GM12878 (cell line): ENCODE measurements at regions not wholly inside any gene's neighbourhood (a gene's known extent, or its start where the extent isn't known, plus 50 kb on each side); places are given as distances from the start of the nearest gene placed in this dataset.

Experiments
- CEBPB ChIP-seq, 2 experiments: fragments of 150-350 bp in 1 of 2; IDR thresholded peaks; 2 replicates each; pipeline ENCODE4 v1.6.1; 2012 to 2014; ENCODE audit warnings: low read depth in 2 of 2, low read length in 2 of 2, borderline replicate concordance in 1 of 2, inconsistent platforms in 1 of 2
- CTCF ChIP-seq, 3 experiments: IDR thresholded peaks in 2 of 3; conservative IDR thresholded peaks in 1 of 3; 2 replicates each; pipeline ENCODE4 v1.5.1; 2011; ENCODE audit warnings: low read depth in 3 of 3, low read length in 3 of 3, mild to moderate bottlenecking in 3 of 3, control low read depth in 2 of 3, moderate library complexity in 2 of 3, inconsistent platforms in 1 of 3, mixed read lengths in 1 of 3; ENCODE audit not compliant: control insufficient read depth in 2 of 3, insufficient read depth in 1 of 3; ENCODE audit errors: extremely low read depth in 1 of 3
- DPF2 ChIP-seq: fragments of 450-650 bp; IDR thresholded peaks from 2 replicates; pipeline ENCODE4 v1.6.1; 2017; ENCODE audit warnings: mild to moderate bottlenecking
- MEF2A ChIP-seq: IDR thresholded peaks from 2 replicates; pipeline ENCODE4 v1.6.1; 2011; ENCODE audit warnings: low read depth, mild to moderate bottlenecking, low read length, moderate library complexity; ENCODE audit not compliant: insufficient read depth
- POLR2A ChIP-seq: IDR thresholded peaks from 2 replicates; pipeline ENCODE4 v1.6.1; 2011; ENCODE audit warnings: low read depth, mild to moderate bottlenecking, low read length
- POU2F2 ChIP-seq: IDR thresholded peaks from 3 replicates; pipeline ENCODE4 v1.6.1; 2011; ENCODE audit warnings: low read depth, mild to moderate bottlenecking, low read length, borderline replicate concordance
- REST ChIP-seq: IDR thresholded peaks from 2 replicates; pipeline ENCODE4 v1.6.1; 2012; ENCODE audit warnings: mild to moderate bottlenecking, low read depth, low read length

- TF ChIP-seq MEF2A = no peak
- no peak for TF ChIP-seq POLR2A
- no peak for TF ChIP-seq CTCF (IDR thresholded peaks at IDR 0.05 in 2 of 3, conservative IDR thresholded peaks at IDR 0.05 in 1 of 3; ENCODE audit: control insufficient read depth in 2 of 3, extremely low read depth in 1 of 3, insufficient read depth in 1 of 3, low read depth in 3 of 3, low read length in 3 of 3)
- no peak for TF ChIP-seq DPF2
- TF ChIP-seq REST = no peak
- no peak for TF ChIP-seq CEBPB (IDR thresholded peaks at IDR 0.05; ENCODE audit: borderline replicate concordance in 1 of 2, low read depth in 2 of 2, low read length in 2 of 2)
- no peak for TF ChIP-seq POU2F2
Measured at GRCh38 chr4:114038762-114039387, 59.4 kb upstream of the ARSJ start.
